ENCODE measurements at regions not wholly inside any gene's neighbourhood (a gene's known extent, or its start where the extent isn't known, plus 50 kb on each side); places are given as distances from the start of the nearest gene placed in this dataset.
"Not testable (repeated sequence)": the region's sequence is repeated elsewhere in the genome, so short reads cannot be mapped to it uniquely, and the experiment has no call there.

GRCh38 chr6:94713446-94713845 lies 863.9 kb upstream of the MANEA start:
- H3K4me3 ChIP-seq (ENCODE audit: low read depth, low read length) = no peak overlapping the region
- no peaks in the 10 kb centered on the region for H3K36me3 ChIP-seq (ENCODE audit: control insufficient read depth, insufficient read depth, low read length)
- H3K9ac ChIP-seq (ENCODE audit: low read depth, low read length) = no peak overlapping the region
- H3K9me3 ChIP-seq (ENCODE audit: control insufficient read depth, insufficient read depth, low read length) = no peaks in the 10 kb centered on the region
- H3K27me3 ChIP-seq (ENCODE audit: control insufficient read depth, insufficient read depth, low read length) = no peaks in the 10 kb centered on the region
- H3K27ac ChIP-seq (ENCODE audit: low read depth, low read length) = no peak overlapping the region
- H3K4me1 ChIP-seq (ENCODE audit: control insufficient read depth, insufficient read depth, low read length) = no peaks in the 10 kb centered on the region

GRCh38 chr6:94698773-94699172 lies 878.6 kb upstream of the MANEA start:
- no peaks in the 10 kb centered on the region for H3K36me3 ChIP-seq (ENCODE audit: control insufficient read depth, insufficient read depth, low read length)
- no peak overlapping the region for H3K27ac ChIP-seq (ENCODE audit: low read depth, low read length)
- no peaks in the 10 kb centered on the region for H3K27me3 ChIP-seq (ENCODE audit: control insufficient read depth, insufficient read depth, low read length)
- no peaks in the 10 kb centered on the region for H3K9me3 ChIP-seq (ENCODE audit: control insufficient read depth, insufficient read depth, low read length)
- H3K4me3 ChIP-seq (ENCODE audit: low read depth, low read length) = no peak overlapping the region
- no peaks in the 10 kb centered on the region for H3K4me1 ChIP-seq (ENCODE audit: control insufficient read depth, insufficient read depth, low read length)
- H3K9ac ChIP-seq (ENCODE audit: low read depth, low read length) = no peak overlapping the region

- not testable (repeated sequence) for H3K27ac ChIP-seq (ENCODE audit: low read depth, low read length); H3K4me3 ChIP-seq (ENCODE audit: low read depth, low read length); H3K4me1 ChIP-seq (ENCODE audit: control insufficient read depth, insufficient read depth, low read length); H3K27me3 ChIP-seq (ENCODE audit: control insufficient read depth, insufficient read depth, low read length); H3K9ac ChIP-seq (ENCODE audit: low read depth, low read length); H3K36me3 ChIP-seq (ENCODE audit: control insufficient read depth, insufficient read depth, low read length); H3K9me3 ChIP-seq (ENCODE audit: control insufficient read depth, insufficient read depth, low read length)
These were observed 890.1 kb upstream of the MANEA start for GRCh38 chr6:94687255-94687654.

- H3K36me3 ChIP-seq (ENCODE audit: control insufficient read depth, insufficient read depth, low read length) = no peaks in the 10 kb centered on the region
- no peaks in the 10 kb centered on the region for H3K4me1 ChIP-seq (ENCODE audit: control insufficient read depth, insufficient read depth, low read length)
- no peaks in the 10 kb centered on the region for H3K27me3 ChIP-seq (ENCODE audit: control insufficient read depth, insufficient read depth, low read length)
- H3K9ac ChIP-seq (ENCODE audit: low read depth, low read length) = no peak overlapping the region
- H3K27ac ChIP-seq (ENCODE audit: low read depth, low read length) = no peak overlapping the region
- no peaks in the 10 kb centered on the region for H3K9me3 ChIP-seq (ENCODE audit: control insufficient read depth, insufficient read depth, low read length)
- H3K4me3 ChIP-seq (ENCODE audit: low read depth, low read length) = no peak overlapping the region
These were observed 893.9 kb upstream of the MANEA start for GRCh38 chr6:94683409-94683808.

GRCh38 chr6:94680669-94681212 lies 896.6 kb upstream of the MANEA start:
- Histone ChIP-seq H3K27me3 (ENCODE audit: control insufficient read depth, insufficient read depth, low read length) (no peaks in the 10 kb centered on the region), H3K9ac (ENCODE audit: low read depth, low read length) (no peak overlapping the region), H3K4me1 (ENCODE audit: control insufficient read depth, insufficient read depth, low read length) (no peaks in the 10 kb centered on the region), H3K36me3 (ENCODE audit: control insufficient read depth, insufficient read depth, low read length) (no peaks in the 10 kb centered on the region), H3K4me3 (ENCODE audit: low read depth, low read length) (no peak overlapping the region), H3K27ac (ENCODE audit: low read depth, low read length) (no peak overlapping the region), H3K9me3 (ENCODE audit: control insufficient read depth, insufficient read depth, low read length) (no peaks in the 10 kb centered on the region)

GRCh38 chr6:94673251-94673650 lies 904.1 kb upstream of the MANEA start:
- no peak overlapping the region for H3K4me3 ChIP-seq (ENCODE audit: low read depth, low read length)

GRCh38 chr6:94670017-94670416 lies 907.3 kb upstream of the MANEA start:
- no peaks in the 10 kb centered on the region for H3K36me3 ChIP-seq (ENCODE audit: control insufficient read depth, insufficient read depth, low read length)
- peaks cover 6% of the 10 kb centered on the region; the same call in 1 of the 2 replicates for H3K4me1 ChIP-seq (ENCODE audit: control insufficient read depth, insufficient read depth, low read length)
- no peaks in the 10 kb centered on the region for H3K27me3 ChIP-seq (ENCODE audit: control insufficient read depth, insufficient read depth, low read length)
- no peak overlapping the region for H3K27ac ChIP-seq (ENCODE audit: low read depth, low read length)
- peaks cover 11% of the 10 kb centered on the region; the same call in 1 of the 2 replicates for H3K9me3 ChIP-seq (ENCODE audit: control insufficient read depth, insufficient read depth, low read length)
- no peak overlapping the region for H3K4me3 ChIP-seq (ENCODE audit: low read depth, low read length)
- H3K9ac ChIP-seq (ENCODE audit: low read depth, low read length) = no peak overlapping the region

More at GRCh38 chr6:94673251-94673650, 904.1 kb upstream of the MANEA start:
- Histone ChIP-seq H3K27me3 (ENCODE audit: control insufficient read depth, insufficient read depth, low read length) (no peaks in the 10 kb centered on the region), H3K4me1 (ENCODE audit: control insufficient read depth, insufficient read depth, low read length) (peaks cover 6% of the 10 kb centered on the region; the same call in 1 of the 2 replicates), H3K9ac (ENCODE audit: low read depth, low read length) (no peak overlapping the region), H3K27ac (ENCODE audit: low read depth, low read length) (no peak overlapping the region), H3K9me3 (ENCODE audit: control insufficient read depth, insufficient read depth, low read length) (peaks cover 7% of the 10 kb centered on the region; the same call in 1 of the 2 replicates), H3K36me3 (ENCODE audit: control insufficient read depth, insufficient read depth, low read length) (no peaks in the 10 kb centered on the region)

GRCh38 chr6:94668876-94669275 lies 908.5 kb upstream of the MANEA start:
- H3K9ac ChIP-seq (ENCODE audit: low read depth, low read length) = no peak overlapping the region
- H3K36me3 ChIP-seq (ENCODE audit: control insufficient read depth, insufficient read depth, low read length) = no peaks in the 10 kb centered on the region
- no peak overlapping the region for H3K27ac ChIP-seq (ENCODE audit: low read depth, low read length)
- no peaks in the 10 kb centered on the region for H3K27me3 ChIP-seq (ENCODE audit: control insufficient read depth, insufficient read depth, low read length)
- peaks cover 6% of the 10 kb centered on the region; the same call in 1 of the 2 replicates for H3K4me1 ChIP-seq (ENCODE audit: control insufficient read depth, insufficient read depth, low read length)
- no peak overlapping the region for H3K4me3 ChIP-seq (ENCODE audit: low read depth, low read length)
- H3K9me3 ChIP-seq (ENCODE audit: control insufficient read depth, insufficient read depth, low read length) = peaks cover 11% of the 10 kb centered on the region; the same call in 1 of the 2 replicates

GRCh38 chr6:94658929-94659328 lies 918.4 kb upstream of the MANEA start:
- no peaks in the 10 kb centered on the region for H3K27me3 ChIP-seq (ENCODE audit: control insufficient read depth, insufficient read depth, low read length)
- H3K9me3 ChIP-seq (ENCODE audit: control insufficient read depth, insufficient read depth, low read length) = no peaks in the 10 kb centered on the region

GRCh38 chr6:94651239-94651638 lies 926.1 kb upstream of the MANEA start:
- no peaks in the 10 kb centered on the region for H3K9me3 ChIP-seq (ENCODE audit: control insufficient read depth, insufficient read depth, low read length)
- no peaks in the 10 kb centered on the region for H3K4me1 ChIP-seq (ENCODE audit: control insufficient read depth, insufficient read depth, low read length)

More at GRCh38 chr6:94658929-94659328, 918.4 kb upstream of the MANEA start:
- Histone ChIP-seq H3K4me3 (ENCODE audit: low read depth, low read length) (no peak overlapping the region), H3K27ac (ENCODE audit: low read depth, low read length) (no peak overlapping the region), H3K9ac (ENCODE audit: low read depth, low read length) (no peak overlapping the region), H3K36me3 (ENCODE audit: control insufficient read depth, insufficient read depth, low read length) (no peaks in the 10 kb centered on the region), H3K4me1 (ENCODE audit: control insufficient read depth, insufficient read depth, low read length) (no peaks in the 10 kb centered on the region)

GRCh38 chr6:94645191-94645590 lies 932.1 kb upstream of the MANEA start:
- Histone ChIP-seq H3K36me3 (ENCODE audit: control insufficient read depth, insufficient read depth, low read length) (no peaks in the 10 kb centered on the region), H3K27me3 (ENCODE audit: control insufficient read depth, insufficient read depth, low read length) (no peaks in the 10 kb centered on the region), H3K9ac (ENCODE audit: low read depth, low read length) (no peak overlapping the region), H3K27ac (ENCODE audit: low read depth, low read length) (no peak overlapping the region), H3K4me1 (ENCODE audit: control insufficient read depth, insufficient read depth, low read length) (no peaks in the 10 kb centered on the region), H3K9me3 (ENCODE audit: control insufficient read depth, insufficient read depth, low read length) (no peaks in the 10 kb centered on the region), H3K4me3 (ENCODE audit: low read depth, low read length) (no peak overlapping the region)

More at GRCh38 chr6:94651239-94651638, 926.1 kb upstream of the MANEA start:
- no peaks in the 10 kb centered on the region for H3K27me3 ChIP-seq (ENCODE audit: control insufficient read depth, insufficient read depth, low read length)
- no peak overlapping the region for H3K4me3 ChIP-seq (ENCODE audit: low read depth, low read length)
- H3K27ac ChIP-seq (ENCODE audit: low read depth, low read length) = no peak overlapping the region
- H3K36me3 ChIP-seq (ENCODE audit: control insufficient read depth, insufficient read depth, low read length) = no peaks in the 10 kb centered on the region
- no peak overlapping the region for H3K9ac ChIP-seq (ENCODE audit: low read depth, low read length)

All from HUES48 (cell line).